ENCODE measurements at regions not wholly inside any gene's neighbourhood (a gene's known extent, or its start where the extent isn't known, plus 50 kb on each side); places are given as distances from the start of the nearest gene placed in this dataset.
"Not testable (repeated sequence)": the region's sequence is repeated elsewhere in the genome, so short reads cannot be mapped to it uniquely, and the experiment has no call there.

- POLR2A ChIA-PET = no interaction called here
- TF ChIP-seq SIN3A (IDR thresholded peaks at IDR 0.05; ENCODE audit: borderline replicate concordance, insufficient read depth, low read depth, low read length) (no peak), CTCF (IDR thresholded peaks at IDR 0.05) (no peak), TCF7L2 (IDR thresholded peaks at IDR 0.05; ENCODE audit: low read depth, low read length) (no peak), POLR2AphosphoS5 (IDR thresholded peaks at IDR 0.05; ENCODE audit: low read depth, low read length) (no peak), REST (IDR thresholded peaks at IDR 0.05; ENCODE audit: insufficient read depth in 1 of 2, low read depth in 2 of 2, low read length in 1 of 2) (no peak)
- in situ Hi-C loops (cut with HindIII; ENCODE audit: low pct_unique_long_range_greater_than_20kb, low sequenced_read_pairs) (no loop called here), intact Hi-C loops (cut with micrococcal nuclease; ENCODE audit: unreplicated experiment) (no loop called here)
- no peaks in the 10 kb centered on the region for H3K27me3 ChIP-seq (ENCODE audit: control insufficient read depth, insufficient read depth, low read length)
- ATAC-seq (no peak), DNase-seq (ENCODE audit: low read depth, low spot score) (no peak)
- H3K9me3 ChIP-seq (ENCODE audit: control insufficient read depth, insufficient read depth, low read depth, low read length) = no peaks in the 10 kb centered on the region
- H3K4me3 ChIP-seq (ENCODE audit: low read depth in 2 of 2, low read length in 2 of 2) = no peak overlapping the region
- CTCF ChIA-PET = no interaction called here
- no peaks in the 10 kb centered on the region for H3K4me1 ChIP-seq (ENCODE audit: control insufficient read depth, insufficient read depth, low read length)
- no peaks in the 10 kb centered on the region for H3K36me3 ChIP-seq (ENCODE audit: control insufficient read depth, insufficient read depth, low read length)
- H3K27ac ChIP-seq (ENCODE audit: low read length) = no peak overlapping the region
- no TSS peak for BruUV-seq (replicated peaks)
Observed at GRCh38 chr4:103493450-103494159, 226.2 kb downstream of the TACR3 start.

- H3K4me3 ChIP-seq (ENCODE audit: low read depth in 2 of 2, low read length in 2 of 2); intact Hi-C loops (cut with micrococcal nuclease; ENCODE audit: unreplicated experiment); DNase-seq (ENCODE audit: low read depth, low spot score); BruUV-seq (replicated peaks); H3K36me3 ChIP-seq (ENCODE audit: control insufficient read depth, insufficient read depth, low read length); H3K27ac ChIP-seq (ENCODE audit: low read length); CTCF ChIA-PET; ATAC-seq; POLR2A ChIA-PET; H3K27me3 ChIP-seq (ENCODE audit: control insufficient read depth, insufficient read depth, low read length); in situ Hi-C loops (cut with HindIII; ENCODE audit: low pct_unique_long_range_greater_than_20kb, low sequenced_read_pairs); H3K4me1 ChIP-seq (ENCODE audit: control insufficient read depth, insufficient read depth, low read length); H3K9me3 ChIP-seq (ENCODE audit: control insufficient read depth, insufficient read depth, low read depth, low read length): not testable (repeated sequence)
Observed at GRCh38 chr4:103485296-103485695, 234.5 kb downstream of the TACR3 start.

- no peaks in the 10 kb centered on the region for H3K36me3 ChIP-seq (ENCODE audit: control insufficient read depth, insufficient read depth, low read length)
- in situ Hi-C loops (cut with HindIII; ENCODE audit: low pct_unique_long_range_greater_than_20kb, low sequenced_read_pairs) (no loop called here), intact Hi-C loops (cut with micrococcal nuclease; ENCODE audit: unreplicated experiment) (no loop called here)
- TF ChIP-seq SIN3A (IDR thresholded peaks at IDR 0.05; ENCODE audit: borderline replicate concordance, insufficient read depth, low read depth, low read length) = no peak
- TF ChIP-seq CTCF (IDR thresholded peaks at IDR 0.05) = no peak
- no peak for TF ChIP-seq REST (IDR thresholded peaks at IDR 0.05; ENCODE audit: insufficient read depth in 1 of 2, low read depth in 2 of 2, low read length in 1 of 2)
- no peak for TF ChIP-seq TCF7L2 (IDR thresholded peaks at IDR 0.05; ENCODE audit: low read depth, low read length)
- no peak for TF ChIP-seq POLR2AphosphoS5 (IDR thresholded peaks at IDR 0.05; ENCODE audit: low read depth, low read length)
- ATAC-seq (no peak), DNase-seq (ENCODE audit: low read depth, low spot score) (no peak)
- H3K27me3 ChIP-seq (ENCODE audit: control insufficient read depth, insufficient read depth, low read length) = no peaks in the 10 kb centered on the region
- H3K27ac ChIP-seq (ENCODE audit: low read length) = no peak overlapping the region
- no peak overlapping the region for H3K4me3 ChIP-seq (ENCODE audit: low read depth in 2 of 2, low read length in 2 of 2)
- H3K4me1 ChIP-seq (ENCODE audit: control insufficient read depth, insufficient read depth, low read length) = no peaks in the 10 kb centered on the region
- CTCF ChIA-PET = no interaction called here
- POLR2A ChIA-PET = no interaction called here
- H3K9me3 ChIP-seq (ENCODE audit: control insufficient read depth, insufficient read depth, low read depth, low read length) = no peaks in the 10 kb centered on the region
- no TSS peak for BruUV-seq (replicated peaks)
Observed at GRCh38 chr4:103484521-103484920, 235.3 kb downstream of the TACR3 start.
